COLO829 (cell line): ENCODE measurements at regions not wholly inside any gene's neighbourhood (a gene's known extent, or its start where the extent isn't known, plus 50 kb on each side); places are given as distances from the start of the nearest gene placed in this dataset.
"Not testable (repeated sequence)": the region's sequence is repeated elsewhere in the genome, so short reads cannot be mapped to it uniquely, and the experiment has no call there.

Experiments
- DNase-seq: peaks from one replicate; pipeline ENCODE4 v3.0.0; 2012; ENCODE audit warnings: low spot score

DNA sequence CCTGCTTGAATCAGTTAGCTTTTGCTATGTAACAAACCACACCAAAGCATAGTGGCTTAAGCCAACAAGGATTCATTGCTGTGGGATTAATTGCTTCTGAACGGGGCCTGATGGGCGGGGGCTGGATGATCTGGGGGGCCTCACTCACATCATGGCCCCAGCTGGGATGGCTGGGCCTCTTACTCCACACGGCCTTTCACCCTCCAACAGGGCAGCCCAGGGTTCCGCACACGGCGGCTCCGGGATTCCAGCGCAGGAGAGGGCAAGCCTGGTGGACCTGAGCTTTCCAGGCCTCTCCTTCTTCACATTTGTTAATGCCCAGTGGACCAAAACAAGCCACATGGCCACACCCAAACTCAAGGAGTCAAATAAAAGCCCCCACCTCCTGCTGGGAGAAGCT lies 86.3 kb upstream of the PHLPP1 start:
- no peak for DNase-seq

DNA sequence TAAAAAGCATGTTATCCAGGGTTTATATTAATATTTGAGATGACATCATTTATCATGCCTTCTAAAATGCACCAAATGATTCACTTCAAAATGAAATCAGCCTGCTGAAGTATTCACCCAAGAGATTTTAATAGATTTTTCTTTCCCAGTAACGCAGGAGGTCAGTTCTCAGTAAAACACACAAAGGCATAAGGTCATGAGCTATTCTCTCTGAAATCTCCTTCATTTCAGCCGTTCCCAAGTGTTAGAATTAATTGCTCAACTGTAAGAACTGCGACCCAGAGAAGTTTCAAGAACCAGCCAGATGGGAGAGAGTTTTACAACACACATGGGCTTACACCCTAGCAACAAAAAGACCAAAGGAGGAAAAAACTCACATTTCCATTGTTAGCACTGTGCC lies 84.2 kb upstream of the PHLPP1 start:
- DNase-seq, result no peak

DNA sequence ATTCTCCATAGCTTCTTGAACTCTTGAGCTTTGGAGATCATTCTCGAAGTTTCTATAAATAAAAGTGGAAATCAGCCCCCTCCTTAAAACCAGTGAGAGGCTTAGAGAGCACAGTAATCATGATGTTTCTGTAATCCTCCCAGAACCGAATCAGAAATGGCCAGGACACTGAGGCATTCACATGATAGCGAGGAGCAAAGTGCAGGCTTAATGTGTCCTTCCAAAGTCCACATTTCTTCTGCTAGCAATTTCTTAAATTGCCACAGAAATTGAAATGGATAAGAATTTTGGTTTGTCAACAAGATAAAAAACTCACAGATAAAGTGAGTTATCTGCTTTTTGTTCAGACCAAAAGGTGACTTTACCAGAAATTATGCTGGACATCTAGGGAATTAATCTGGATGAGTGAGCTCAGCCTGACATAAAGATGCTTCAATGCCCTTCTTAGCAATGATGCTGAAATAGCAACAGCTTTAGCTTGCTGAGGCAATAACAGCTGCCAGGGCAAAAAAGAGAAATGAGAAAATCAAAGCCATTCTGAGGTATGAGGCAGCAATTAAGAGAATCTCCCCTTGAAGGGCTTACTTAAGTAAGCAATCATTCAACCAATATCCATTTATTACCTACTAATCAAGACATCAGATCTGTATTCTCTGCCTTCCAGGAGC lies 82.4 kb upstream of the PHLPP1 start:
- DNase-seq, result no peak

DNA sequence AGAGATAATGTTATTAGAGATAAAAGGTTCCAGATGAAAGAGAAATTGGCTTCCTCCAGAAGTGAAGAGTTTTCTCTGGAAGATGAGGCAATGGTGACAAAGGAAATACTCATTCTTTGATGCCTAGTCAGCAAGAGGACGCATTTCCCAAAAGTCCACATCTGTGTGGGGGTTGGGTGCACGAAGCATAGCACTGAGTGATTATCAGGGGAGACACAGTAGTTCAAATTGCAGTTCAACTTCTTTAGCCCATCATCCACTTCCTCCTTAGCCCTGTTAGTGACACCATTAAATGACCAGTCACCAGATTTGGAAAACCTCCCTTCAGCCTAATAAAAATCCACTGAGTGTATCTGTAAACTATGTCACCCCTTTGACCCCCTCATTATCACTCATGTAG lies 80.9 kb upstream of the PHLPP1 start:
- no peak for DNase-seq

DNA sequence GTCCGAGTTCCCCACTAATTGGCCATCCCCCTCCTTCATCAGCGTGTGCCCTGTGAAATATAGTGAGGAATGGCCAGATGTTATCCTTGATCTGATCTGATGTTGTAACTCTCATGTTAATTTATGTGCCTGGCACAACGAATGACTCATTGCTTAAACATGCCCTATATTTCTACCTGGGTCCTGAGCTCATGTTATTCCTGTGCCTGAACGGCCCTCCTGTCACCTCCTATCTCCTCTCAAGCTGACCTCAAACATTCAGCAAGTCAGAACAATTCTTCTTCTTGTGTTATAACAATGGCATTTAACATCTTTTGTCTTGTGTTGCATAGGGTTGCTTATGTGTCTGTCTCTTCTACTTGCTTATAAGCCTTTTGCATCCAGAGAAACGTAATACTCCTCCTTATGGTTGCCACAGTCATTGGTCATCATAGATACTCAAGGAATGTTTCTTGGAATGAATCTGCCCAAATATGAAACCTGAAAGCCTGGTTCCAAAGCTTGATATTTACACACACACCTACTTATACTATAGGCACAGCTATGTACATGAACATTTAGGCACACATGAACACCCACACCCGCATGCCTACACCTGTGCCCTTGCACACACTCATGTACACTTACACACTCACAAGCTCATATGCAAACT lies 80.2 kb upstream of the PHLPP1 start:
- no peak for DNase-seq

DNA sequence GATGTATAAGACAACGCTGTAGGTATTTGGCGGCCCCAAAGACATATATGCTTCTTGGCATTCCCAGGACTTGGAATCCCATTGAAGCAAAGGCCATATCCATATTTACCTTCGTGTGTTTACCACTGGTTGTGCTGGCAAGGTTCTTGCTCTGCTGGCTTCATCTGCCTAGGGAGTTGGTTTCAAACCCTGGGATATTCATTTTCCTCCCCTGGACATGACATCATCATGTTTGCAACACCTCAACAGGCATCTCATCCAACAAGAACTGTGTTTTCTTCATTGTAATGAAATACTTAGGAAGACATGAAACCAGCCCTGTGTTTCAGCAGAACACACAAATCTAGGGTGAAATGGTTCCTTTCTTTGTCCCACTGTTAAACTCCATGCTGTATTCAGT lies 77.9 kb upstream of the PHLPP1 start:
- no peak for DNase-seq

DNA sequence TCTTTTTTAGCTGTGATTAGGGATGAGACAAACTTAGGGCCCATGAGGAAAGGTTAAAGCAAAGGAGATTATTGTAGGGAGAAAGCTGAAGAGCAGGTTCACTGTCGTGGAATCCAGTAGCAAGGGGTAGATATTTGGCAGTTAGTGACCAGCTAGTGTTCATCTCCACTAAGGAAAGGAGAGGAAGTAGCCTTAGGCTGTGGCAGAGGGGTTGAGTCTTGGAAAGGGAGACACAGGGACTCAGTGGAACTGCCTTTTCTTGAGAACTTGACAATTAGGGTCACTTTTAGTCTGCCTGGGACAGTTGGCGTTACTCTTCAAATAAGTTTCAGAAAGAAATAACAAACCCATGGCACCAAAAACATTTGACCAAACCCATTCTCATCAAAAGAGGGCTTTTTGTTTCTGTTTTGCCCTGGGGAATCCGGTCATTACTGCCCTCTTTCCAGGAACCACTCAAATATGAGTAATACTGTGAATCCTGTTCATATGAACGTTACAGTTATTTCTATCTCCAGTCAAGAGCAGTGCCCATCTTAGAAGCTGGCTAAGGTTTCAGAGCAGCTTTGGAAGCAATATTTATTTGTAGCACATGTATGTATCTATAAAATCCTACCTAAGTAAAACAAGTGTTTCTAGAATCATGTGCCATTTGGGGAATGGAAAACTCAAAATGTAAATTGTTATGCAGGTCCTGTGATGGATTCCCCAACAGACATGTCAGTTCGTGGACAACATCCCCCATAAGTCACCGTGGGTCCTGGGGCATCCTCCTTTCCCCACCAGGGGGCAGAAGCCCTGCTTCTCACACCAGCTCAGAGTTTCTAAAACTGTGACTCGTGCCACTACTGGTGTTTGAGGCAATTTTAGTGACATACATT lies 77.3 kb upstream of the PHLPP1 start:
- peak; percentile 79 for DNase-seq

DNA sequence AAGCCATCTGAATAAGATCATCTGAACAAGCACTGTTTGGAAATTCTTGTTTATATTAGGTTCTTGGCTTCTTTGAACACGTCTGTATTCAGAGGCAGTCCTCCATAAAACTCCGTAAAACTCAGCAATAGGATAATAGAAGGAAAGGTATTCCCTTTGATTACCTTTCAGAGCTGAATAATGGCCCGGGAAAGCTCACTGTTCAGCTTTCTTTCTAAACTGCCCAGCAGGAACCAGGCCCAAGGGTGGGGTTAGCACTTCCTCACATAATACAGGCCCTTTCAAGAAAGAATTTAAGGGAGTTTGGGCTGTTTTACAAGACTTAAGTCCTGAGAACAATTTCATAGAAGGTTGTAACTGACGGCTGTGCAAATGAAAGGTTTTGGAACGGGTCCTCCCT lies 72.2 kb upstream of the PHLPP1 start:
- no peak for DNase-seq

DNA sequence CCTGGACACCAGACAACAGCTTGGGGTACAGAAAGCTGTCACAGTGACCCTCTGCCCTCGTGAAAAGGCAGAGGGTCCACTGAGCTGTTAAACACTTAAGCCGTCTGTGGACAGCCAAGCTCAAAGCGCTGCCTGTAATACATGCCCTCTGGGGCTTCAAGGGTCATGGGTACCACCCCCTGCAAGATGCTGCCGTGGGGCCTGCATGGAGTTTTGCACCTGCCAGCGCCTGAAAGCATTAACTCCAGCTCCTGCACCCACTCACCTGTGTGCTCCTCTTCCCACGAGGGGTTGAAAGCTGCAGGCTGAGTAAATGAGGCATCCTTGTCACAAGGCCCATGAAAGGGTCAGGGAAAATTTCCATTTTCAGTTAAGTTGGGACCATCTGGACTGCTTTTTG lies 70.6 kb upstream of the PHLPP1 start:
- DNase-seq, result no peak

DNA sequence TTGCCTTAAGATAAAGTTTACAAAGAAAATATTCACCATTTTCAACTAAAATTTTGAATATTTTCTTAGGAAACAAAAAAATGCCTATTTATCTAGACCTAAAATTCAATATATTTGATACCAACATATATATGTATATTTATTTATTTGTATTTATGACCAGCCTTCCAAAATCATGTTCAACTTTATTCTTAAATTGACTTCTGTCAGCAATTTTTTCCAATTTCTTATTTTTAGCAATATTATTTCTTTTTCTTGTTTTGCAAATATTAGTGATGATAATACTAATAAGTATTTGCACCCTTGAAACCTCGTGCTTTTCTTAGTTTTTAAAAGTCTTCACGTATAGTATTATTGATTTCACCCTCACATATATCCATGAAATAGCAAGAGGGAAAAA lies 68.2 kb upstream of the PHLPP1 start:
- DNase-seq, result no peak

DNA sequence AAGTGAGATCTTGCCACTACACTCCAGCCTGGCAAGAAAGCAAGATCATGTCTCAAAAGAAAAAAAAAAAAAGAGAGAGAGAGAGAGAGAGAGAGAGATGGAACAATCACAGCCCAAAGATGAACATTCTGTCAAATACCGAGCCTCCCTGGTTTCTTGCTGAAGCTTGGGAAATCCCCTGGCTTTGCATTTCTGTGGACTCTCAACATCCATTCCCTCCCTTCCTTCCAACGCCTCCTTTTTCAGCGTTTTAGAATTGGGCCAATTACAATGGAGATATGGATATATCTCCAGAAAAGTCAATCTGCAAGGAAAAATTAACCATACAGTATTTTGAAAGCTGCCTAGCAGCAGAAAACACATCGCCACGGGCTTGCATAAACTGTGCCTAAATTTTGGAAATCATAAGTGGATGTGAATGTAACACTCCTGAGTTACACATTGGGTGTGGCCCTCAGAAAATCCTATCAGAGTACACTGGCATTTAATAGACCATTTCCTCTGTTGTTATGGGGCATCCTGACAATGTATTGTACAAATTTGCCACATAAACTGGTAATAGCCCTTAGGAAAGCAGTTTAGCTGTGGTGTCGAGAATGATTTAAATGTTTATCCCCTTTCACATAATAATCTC lies 67.2 kb upstream of the PHLPP1 start:
- no peak for DNase-seq

DNA sequence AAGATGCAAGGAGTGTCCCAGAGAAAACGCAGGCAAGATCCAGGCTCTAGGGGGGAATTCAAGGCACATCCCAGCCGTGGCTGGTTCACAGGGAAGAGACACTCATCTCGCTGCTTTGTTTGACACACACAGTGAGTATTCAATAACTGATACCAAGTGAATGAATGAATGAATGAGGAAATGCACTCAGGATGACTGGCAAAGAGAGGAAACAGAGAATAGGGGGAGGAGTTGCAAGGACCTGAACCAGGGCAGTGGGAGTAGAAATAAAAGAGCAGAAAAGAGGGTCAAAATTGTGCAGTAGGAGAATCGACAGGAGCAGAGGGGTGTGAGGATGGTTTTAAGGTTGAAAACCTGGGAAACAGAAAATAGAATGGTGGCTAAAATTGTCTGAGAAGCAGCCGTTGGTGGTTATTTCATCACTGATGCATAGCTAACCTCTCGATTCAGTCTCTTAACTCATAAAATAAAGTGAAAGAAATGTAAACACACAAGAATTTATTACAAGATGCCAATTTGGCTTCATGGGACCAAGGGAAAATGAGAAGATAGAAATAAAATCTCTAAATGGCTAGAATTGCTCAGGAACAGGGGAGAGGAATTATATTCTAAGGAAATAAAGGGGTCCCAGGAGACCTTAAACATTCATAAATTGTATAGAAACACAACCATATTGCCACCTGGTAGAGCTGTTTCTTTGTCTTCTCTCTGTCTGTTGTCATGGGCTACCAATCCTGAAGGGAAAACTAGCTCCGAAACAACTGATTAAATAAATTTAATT lies 63.9 kb upstream of the PHLPP1 start:
- DNase-seq, result no peak

DNA sequence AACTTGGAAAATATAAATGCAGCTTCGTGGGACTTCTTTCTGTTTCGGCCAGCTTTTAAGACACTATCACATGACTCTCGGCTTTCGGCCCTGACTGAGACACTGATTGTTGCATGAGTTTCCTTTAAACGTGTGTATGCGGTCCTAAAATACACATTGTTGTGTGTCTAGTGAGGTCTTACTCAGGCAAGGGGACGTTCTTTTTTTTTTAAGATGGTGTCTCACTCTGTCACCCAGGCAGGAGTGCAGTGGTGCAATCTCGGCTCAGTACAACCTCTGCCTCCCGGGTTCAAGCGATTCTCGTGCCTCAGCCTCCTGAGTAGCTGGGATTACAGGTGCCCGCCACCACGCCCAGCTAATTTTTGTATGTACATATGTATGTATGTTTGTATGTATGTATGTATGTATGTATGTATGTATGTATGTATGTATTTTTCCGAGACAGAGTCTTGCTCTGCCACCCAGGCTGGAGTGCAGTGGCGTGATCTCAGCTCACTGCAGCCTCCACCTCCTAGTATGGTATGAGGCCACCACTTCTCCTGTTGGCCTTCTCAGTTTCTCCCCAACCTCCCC lies 63.2 kb upstream of the PHLPP1 start:
- not testable (repeated sequence) for DNase-seq

DNA sequence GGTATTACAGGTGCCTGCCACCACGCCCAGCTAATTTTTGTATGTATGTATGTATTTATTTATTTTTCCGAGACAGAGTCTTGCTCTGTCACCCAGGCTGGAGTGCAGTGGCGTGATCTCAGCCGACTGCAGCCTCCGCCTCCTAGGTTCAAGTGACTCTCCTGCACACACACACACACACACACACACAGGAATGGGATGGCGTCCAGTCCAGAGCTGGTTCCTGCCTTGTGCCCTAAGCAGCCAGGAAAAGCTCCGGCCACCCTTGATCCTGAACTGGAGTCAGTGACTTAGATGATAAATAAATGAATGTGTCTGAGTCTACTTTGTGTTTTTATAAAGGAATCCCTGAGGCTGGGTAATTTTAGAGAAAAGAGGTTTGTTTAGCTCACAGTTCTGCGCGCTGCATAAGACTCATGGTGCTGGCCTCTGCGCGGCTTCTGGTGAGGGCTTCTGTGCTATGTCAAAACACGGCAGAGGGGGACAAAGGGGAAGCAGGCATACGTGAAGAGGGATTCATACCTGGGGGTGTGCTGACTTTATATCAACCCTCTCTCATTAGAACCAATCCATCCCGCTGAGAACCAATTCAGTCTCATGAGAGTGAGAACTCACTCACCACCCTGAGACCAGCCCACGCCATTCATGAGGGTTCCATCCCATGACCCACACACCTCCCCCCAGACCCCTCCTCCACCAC lies 59.7 kb upstream of the PHLPP1 start:
- no peak for DNase-seq

DNA sequence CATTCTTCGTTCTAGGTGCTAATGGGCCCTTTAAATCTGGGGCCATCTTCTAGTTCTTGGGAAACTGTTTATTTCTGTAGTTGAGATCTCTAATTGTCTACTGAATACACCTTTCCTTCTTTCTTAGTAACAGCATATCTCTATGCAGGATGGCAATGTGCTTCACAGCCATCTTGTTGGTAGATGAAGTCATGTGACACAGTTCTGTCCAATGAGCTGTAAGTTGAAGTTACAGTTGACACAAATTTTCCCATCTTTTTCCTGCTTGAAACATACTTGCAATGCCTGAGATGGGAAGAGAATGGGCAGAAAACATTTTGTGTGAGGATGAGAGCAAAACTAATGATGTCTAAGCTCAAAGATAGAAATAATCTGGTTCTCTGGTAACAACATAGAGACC lies 57.3 kb upstream of the PHLPP1 start:
- no peak for DNase-seq

DNA sequence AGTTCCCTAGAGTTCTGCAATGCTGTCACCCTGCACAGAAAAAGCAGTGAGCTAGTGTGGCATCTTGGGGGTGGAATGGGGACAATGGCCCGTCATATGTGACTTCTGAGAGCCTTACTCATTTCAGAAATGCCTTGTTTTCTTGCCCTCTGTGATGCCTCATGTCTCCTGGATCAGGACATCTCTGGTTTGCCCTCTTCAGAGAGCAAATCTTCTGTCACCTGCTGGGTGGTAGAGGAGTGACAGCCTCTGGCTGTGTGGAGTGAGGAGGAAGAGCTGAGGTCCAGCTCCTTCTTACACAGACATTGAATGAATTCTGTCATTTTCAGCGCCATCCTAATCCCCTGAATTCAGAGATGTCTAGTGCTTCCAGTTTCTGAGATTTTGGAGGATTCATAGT lies 55.6 kb upstream of the PHLPP1 start:
- no peak for DNase-seq

DNA sequence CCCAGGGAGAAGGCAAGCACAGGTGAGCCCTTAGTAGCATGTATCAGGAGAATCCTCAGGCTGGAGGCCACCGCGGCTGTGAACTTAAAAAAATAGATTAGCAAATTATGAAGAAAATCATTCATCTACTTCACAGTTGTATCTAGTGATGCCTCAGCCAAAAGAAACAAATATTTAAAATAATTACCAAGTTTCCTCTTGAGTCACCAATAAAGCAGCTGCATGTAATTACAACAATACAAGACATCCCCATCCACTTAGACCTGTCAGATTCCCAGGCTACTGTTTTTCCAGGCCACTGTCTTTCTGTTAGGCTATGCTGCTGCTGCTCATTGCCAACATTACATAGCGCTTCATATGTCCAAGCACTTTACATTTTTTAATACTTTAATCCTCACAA lies 54.6 kb upstream of the PHLPP1 start:
- DNase-seq, result no peak

DNA sequence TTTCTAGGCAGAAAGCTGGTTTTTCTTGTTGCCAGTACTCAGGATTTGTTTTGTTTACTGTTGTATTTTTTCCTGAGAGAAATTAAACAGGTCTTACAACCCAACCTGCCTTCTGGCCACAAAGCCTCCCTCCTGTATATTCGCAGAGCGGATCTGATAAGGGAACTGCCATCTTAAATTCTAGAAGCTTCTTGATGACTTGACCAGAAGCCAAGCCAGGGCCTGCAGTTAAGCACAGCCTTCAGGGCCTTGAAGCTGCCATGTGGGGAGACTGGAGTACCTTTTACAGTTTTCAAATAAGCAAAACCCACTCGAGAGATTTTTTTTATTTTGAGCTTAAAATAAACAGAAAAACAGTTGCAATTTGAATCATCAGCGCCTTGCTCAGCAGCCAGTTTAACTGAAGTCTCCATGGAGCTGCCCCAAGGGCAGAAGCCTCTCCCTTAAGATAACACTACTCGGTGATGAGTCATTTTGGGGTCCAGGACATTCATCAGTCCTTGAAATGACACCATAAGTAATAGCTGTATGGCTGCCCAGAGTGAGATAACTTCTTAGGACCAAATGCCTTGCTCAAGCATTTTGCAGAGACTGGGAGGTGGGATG lies 51.5 kb upstream of the PHLPP1 start:
- DNase-seq, result peak; percentile 34

DNA sequence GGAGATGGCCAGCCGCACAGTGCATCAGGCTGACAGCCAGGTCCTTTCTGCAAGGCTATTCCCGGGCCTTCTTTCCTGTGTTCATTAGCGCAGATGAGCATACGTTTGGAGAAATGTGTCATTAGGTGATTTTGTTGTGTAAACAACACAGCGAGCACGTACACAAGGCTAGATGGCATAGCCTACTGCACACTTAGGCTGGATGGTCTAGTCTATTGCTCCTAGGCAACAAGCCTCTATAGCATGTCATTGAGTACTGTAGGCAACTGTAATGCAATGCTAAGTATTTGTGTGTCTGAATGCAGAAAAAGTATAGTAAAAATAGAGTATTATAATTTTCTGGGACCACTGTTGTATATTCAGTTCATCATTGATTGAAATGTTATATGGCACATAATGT lies 50.9 kb upstream of the PHLPP1 start:
- no peak for DNase-seq

DNA sequence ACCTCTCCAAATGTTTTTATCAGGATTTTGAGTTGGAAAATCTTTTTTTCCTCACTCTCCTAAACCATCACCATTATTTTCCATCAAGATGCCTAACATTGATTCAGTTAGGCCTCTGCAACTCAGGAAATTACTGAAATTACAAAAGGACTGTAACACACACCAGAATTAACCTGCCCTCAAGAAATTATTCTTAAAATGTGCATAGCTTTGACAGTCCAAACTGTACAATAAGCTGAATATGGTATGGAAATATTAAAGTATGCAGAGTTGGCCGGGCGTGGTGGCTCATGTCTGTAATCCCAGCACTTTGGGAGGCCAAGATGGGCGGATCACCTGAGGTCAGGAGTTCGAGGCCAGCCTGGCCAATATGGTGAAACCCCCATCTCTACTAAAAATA lies 50.2 kb upstream of the PHLPP1 start:
- DNase-seq, result no peak
